BE2C (cell line): ENCODE measurements at regions not wholly inside any gene's neighbourhood (a gene's known extent, or its start where the extent isn't known, plus 50 kb on each side); places are given as distances from the start of the nearest gene placed in this dataset.
A peak's percentile ranks its signal among the peaks of the same experiment; 100 is the strongest.

ENCODE experiments used
- DNase-seq: peaks from one replicate; pipeline ENCODE4 v3.0.0-alpha.2; 2020
- H3K27me3 ChIP-seq: fragments of 250-450 bp; sonication (Bioruptor Pico); 2 replicates; pipeline ENCODE4 v1.5.1; 2020; ENCODE audit warnings: mild to moderate bottlenecking
- H3K36me3 ChIP-seq: fragments of 250-450 bp; sonication (Bioruptor Pico); 2 replicates; pipeline ENCODE4 v1.5.1; 2020; ENCODE audit warnings: mild to moderate bottlenecking
- H3K4me1 ChIP-seq: fragments of 250-450 bp; sonication (Bioruptor Pico); 2 replicates; pipeline ENCODE4 v1.5.1; 2020
- H3K4me3 ChIP-seq: 2 replicates; pipeline ENCODE4 v1.5.1; 2011; ENCODE audit warnings: low read depth, low read length
- H3K9me3 ChIP-seq: fragments of 250-450 bp; sonication (Bioruptor Pico); 2 replicates; pipeline ENCODE4 v1.5.1; 2020
- CTCF ChIP-seq: IDR thresholded peaks from 2 replicates; pipeline ENCODE4 v1.5.1; 2012; ENCODE audit warnings: mild to moderate bottlenecking, low read depth, low read length

GRCh38 chr2:43084699-43085091 lies 141.7 kb downstream of the ZFP36L2 start:
- DNase-seq, result peak; percentile 57
- no peaks in the 10 kb centered on the region for H3K36me3 ChIP-seq
- no peak for TF ChIP-seq CTCF
- no peak overlapping the region for H3K4me3 ChIP-seq
- H3K9me3 ChIP-seq, result no peaks in the 10 kb centered on the region
- no peaks in the 10 kb centered on the region for H3K27me3 ChIP-seq
- peaks cover 49% of the 10 kb centered on the region for H3K4me1 ChIP-seq

GRCh38 chr2:43083710-43084698 lies 142.4 kb downstream of the ZFP36L2 start:
- Histone ChIP-seq H3K9me3 (no peaks in the 10 kb centered on the region), H3K36me3 (no peaks in the 10 kb centered on the region), H3K4me3 (no peak overlapping the region), H3K4me1 (peaks cover 49% of the 10 kb centered on the region), H3K27me3 (no peaks in the 10 kb centered on the region)
- TF ChIP-seq CTCF, result no peak
- DNase-seq, result peak; percentile 74

GRCh38 chr2:43082903-43083677 lies 143.3 kb downstream of the ZFP36L2 start:
- no peak for TF ChIP-seq CTCF

GRCh38 chr2:43082111-43082894 lies 144.1 kb downstream of the ZFP36L2 start:
- peaks cover 49% of the 10 kb centered on the region for H3K4me1 ChIP-seq
- H3K27me3 ChIP-seq, result no peaks in the 10 kb centered on the region
- no peak overlapping the region for H3K4me3 ChIP-seq
- no peaks in the 10 kb centered on the region for H3K36me3 ChIP-seq
- DNase-seq, result peak; percentile 95
- TF ChIP-seq CTCF, result no peak
- no peaks in the 10 kb centered on the region for H3K9me3 ChIP-seq

More at GRCh38 chr2:43082903-43083677, 143.3 kb downstream of the ZFP36L2 start:
- Histone ChIP-seq H3K4me3 (no peak overlapping the region), H3K27me3 (no peaks in the 10 kb centered on the region), H3K4me1 (peaks cover 49% of the 10 kb centered on the region), H3K9me3 (no peaks in the 10 kb centered on the region), H3K36me3 (no peaks in the 10 kb centered on the region)
- DNase-seq, result no peak

GRCh38 chr2:43081131-43081765 lies 145.2 kb downstream of the ZFP36L2 start:
- Histone ChIP-seq H3K27me3 (no peaks in the 10 kb centered on the region), H3K36me3 (no peaks in the 10 kb centered on the region), H3K4me3 (no peak overlapping the region), H3K9me3 (no peaks in the 10 kb centered on the region), H3K4me1 (peaks cover 49% of the 10 kb centered on the region)
- no peak for TF ChIP-seq CTCF
- DNase-seq, result no peak
